Ovary (tissue), 3 donors: ENCODE measurements at regions not wholly inside any gene's neighbourhood (a gene's known extent, or its start where the extent isn't known, plus 50 kb on each side); places are given as distances from the start of the nearest gene placed in this dataset.

Source experiments
- CTCF ChIP-seq, 3 donors: fragments of 450-650 bp in 2 of 3; fragments of 200-600 bp in 1 of 3; IDR thresholded peaks; one replicate each; pipeline versions ENCODE4 v1.5.1 to v1.8.0; 2016 to 2022; ENCODE audit warnings: antibody characterized with exemption in 3 of 3, mild to moderate bottlenecking in 1 of 3
- EP300 ChIP-seq: sonication (generic); formaldehyde crosslinking; IDR thresholded peaks from one replicate; pipeline ENCODE4 v1.6.1; 2017; ENCODE audit warnings: antibody characterized with exemption
- donor health status: DM: no; HTN: no; CAD: no.

- TF ChIP-seq CTCF (IDR thresholded peaks at IDR 0.05) (no peak), EP300 (no peak)
These were observed 106.2 kb upstream of the AGTR1 start for GRCh38 chr3:148591525-148591924.
